ENCODE measurements at regions not wholly inside any gene's neighbourhood (a gene's known extent, or its start where the extent isn't known, plus 50 kb on each side); places are given as distances from the start of the nearest gene placed in this dataset.
"Not testable (repeated sequence)": the region's sequence is repeated elsewhere in the genome, so short reads cannot be mapped to it uniquely, and the experiment has no call there.

DNA sequence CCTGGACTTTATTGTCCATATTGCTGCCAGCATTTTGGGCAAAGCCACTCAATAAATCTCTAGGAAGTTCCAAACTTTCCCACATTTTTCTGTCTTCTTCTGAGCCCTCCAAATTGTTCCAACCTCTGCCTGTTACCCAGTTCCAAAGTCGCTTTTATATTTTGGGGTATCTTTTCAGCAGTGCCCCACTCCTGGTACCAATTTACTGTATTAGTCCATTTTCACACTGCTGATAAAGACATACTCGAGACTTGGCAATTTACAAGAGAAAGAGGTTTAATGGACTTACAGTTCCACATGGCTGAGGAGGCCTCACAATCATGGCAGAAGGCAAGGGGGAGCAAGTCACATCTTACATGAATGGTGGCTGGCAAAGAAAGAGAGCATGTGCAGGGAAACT lies 53.4 kb downstream of the AHSP start:
- FAIRE-seq; DNase-seq (ENCODE audit: low spot score in 2 of 2): not testable (repeated sequence)

DNA sequence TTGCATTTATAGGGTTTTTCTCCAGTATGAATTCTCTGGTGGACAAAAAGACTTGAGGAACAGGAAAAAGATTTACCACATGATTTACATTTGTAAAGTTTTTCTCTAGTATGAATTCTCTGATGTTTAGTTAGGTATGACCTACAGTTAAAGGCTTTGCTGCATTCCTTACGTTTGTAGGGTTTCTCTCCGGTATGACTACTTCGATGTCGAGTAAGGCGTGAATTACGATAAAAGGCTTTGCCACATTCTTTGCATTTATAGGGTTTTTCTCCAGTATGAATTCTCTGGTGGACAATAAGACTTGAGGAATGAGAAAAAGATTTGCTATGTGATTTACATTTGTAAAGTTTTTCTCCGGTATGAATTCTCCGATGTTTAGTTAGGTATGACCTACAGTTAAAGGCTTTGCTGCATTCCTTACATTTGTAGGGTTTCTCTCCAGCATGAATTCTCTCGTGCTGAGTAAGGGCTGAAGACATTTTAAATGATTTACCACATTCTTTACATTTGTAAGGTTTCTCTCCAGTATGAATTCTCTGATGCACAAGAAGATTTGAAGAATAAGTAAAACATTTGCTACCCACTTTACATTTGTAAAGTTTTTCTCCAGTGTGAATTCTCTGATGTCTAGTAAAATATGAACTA lies 74.2 kb downstream of the AHSP start:
- peak; percentile 10 for FAIRE-seq
- DNase-seq (ENCODE audit: low spot score in 2 of 2), result not testable (repeated sequence)

DNA sequence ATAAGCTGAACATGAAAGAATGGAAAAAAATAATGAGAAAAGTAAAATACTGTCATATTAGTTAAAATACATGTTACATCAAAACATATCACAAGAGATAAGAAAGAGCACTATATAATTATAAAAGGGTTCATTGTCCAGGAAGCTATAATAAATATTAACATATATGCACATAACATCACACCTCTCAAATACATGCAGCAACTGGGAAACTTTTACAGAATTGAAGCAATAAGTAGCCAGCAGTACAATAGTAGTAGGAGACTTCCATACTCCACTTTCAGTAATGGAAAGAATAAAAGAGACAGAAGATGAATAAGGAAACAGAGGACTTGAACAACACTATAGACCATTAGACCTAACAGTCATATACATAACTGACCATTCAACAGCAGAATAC lies 90.4 kb downstream of the AHSP start:
- FAIRE-seq (no peak), DNase-seq (ENCODE audit: low spot score in 2 of 2) (no peak)

DNA sequence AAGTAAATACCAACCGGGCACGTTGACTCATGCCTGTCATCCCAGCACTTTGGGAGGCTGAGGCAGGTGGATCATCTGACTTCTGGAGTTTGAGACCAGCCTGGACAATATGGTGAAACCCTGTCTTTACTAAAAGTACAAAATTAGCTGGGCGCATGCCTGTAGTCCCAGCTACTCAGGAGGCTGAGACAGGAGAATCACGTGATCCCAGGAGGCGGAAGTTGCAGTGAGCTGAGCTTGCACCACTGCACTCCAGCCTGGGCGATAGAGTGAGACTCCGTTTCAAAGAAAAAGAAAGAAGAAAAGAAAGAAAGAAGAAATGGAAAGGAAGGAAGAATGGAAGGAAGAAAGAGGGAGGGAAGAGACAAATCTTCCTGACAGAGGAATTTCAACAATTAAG lies 108.7 kb downstream of the AHSP start:
- FAIRE-seq, result no peak
- no peak for DNase-seq (ENCODE audit: low spot score in 2 of 2)

DNA sequence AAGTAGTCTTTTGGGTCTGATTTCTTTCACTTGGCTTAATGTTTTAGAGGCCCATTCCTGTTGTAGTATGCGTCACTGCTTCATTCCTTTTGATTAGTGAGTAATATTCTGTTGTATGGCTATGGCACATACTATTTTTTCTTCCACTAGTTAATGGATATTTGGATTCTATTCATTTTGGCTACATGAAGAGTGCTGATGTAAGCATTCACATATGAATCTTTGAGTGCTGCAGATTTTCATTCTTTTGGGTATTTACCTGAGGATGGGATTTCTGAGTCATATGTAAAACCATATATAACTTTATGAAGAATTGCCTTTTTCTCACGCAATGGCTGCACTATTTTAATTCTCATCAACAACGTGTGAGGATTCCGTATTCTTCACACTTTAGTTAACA lies 113.6 kb downstream of the AHSP start:
- no peak for FAIRE-seq

DNA sequence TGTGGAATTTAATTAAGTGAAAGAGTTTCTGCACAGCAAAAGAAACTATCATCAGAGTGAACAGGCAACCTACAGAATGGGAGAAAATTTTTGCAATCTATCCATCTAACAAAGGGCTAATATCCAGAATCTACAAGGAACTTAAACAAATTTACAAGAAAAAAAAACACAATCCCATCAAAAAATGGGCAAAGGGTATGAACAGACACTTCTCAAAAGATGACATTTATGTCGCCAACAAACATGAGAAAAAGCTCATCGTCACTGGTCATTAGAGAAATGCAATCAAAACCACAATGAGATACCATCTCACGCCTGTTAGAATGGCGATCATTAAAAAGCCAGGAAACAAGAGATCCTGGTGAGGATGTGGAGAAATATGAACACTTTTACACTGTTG lies 128.0 kb downstream of the AHSP start:
- FAIRE-seq; DNase-seq (ENCODE audit: low spot score in 2 of 2): not testable (repeated sequence)

More for the DNA sequence above, 113.6 kb downstream of the AHSP start:
- DNase-seq (ENCODE audit: low spot score in 2 of 2), result no peak

DNA sequence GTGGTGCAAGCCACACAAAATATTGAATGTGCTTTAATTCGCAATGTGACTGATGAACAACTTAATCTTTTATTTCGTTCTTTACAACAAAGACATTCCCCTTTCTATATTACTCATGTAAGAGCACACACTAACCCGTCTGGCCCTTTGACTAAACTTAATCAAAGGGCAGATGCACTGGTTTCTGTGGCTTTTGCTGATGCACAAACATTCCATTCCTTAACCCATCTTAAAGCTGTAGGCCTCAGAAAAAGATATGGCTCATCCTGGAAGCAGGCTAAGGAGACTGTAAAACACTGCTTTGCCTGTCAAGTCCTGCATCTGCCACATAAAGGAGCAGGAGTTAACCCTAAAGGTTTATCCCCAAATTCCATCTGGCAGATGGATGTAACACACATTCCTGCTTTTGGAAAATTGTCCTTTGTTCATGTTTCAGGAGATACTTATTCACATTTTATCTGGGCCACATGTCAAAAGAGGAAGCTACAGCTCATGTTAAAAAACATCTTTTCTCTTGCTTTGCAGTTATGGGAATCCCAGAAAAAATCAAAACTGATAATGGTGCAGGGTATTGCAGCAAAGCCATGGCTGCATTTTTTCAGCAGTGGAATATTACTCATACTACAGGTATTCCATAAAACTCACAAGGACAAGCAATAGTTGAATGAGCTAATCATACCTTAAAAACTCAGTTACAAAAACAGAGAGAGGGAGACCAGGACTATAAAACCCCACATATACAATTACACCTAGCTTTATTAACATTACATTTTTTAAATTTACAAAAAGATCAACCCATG lies 137.2 kb downstream of the AHSP start:
- FAIRE-seq (no peak), DNase-seq (ENCODE audit: low spot score in 2 of 2) (no peak)

DNA sequence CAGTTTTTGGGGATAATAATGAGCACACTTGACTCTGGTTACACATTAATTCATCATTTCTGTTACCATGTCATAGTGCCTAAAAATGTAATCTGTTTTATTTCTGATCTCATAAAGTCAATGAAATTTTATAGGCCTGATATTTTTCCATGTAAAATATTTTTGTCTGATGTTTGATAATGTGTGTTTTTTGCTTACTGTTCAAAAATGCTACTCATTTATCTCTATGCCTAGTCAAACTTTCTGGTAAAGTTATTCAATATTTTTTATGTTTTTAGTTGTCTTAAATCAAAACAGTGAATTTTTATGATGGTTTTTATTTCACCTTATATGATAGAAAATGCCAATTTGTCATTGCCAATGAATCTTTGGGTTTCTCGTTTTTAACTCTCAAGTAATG lies 147.0 kb downstream of the AHSP start:
- FAIRE-seq, result peak; percentile 45
- DNase-seq (ENCODE audit: low spot score in 2 of 2), result no peak

DNA sequence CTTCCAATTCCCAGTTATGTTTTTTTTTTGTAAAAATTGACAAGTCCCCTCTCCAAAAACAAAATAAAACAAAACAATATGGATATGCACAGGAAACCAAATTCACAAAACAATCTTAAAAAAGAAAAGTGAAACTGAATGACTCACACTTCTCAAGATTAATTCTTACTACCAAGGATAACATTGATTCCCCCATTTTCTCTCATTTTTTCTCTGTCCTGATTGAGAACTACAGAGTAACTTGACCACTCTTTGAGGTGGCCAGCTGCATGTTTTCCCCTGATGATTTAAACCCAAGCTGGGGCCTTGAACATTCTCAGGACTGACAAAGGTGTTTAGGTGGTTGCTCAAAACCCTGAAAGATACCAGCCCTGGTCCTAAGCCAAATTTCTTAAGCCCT lies 149.0 kb downstream of the AHSP start:
- no peak for FAIRE-seq
- DNase-seq (ENCODE audit: low spot score in 2 of 2), result no peak

DNA sequence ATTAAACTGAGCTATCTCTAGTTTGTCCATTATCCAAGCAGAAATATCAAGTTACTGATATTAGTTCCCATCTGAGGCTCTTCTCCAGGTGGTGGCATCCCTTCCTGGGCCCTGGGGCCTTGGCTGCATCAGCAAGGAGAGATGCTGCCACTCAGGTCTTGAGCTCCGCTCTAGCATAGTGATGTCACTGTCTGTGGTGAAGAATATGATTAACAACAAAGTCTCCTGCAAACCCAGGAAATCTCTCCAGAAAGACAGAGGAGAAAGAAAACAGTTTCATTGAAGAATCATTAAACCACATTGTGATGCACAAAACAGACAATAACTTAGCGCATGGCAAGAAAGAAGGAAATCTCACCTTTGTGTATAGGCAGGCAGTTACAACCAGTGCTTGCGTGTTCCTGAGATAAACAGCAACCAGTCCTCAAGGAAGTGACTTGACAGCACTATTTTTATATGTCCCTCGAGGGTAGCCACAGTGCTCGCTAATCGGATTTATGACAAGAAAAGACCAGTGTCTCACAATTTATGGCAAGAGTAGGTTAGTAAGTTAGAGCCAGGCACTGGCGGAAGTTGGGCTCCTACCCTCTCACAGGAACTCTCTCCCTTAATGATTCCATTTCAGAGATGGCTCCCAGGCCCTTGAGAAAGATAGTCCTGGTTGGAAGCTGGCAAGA lies 151.1 kb downstream of the AHSP start:
- DNase-seq (ENCODE audit: low spot score in 2 of 2) (no peak), FAIRE-seq (no peak)

DNA sequence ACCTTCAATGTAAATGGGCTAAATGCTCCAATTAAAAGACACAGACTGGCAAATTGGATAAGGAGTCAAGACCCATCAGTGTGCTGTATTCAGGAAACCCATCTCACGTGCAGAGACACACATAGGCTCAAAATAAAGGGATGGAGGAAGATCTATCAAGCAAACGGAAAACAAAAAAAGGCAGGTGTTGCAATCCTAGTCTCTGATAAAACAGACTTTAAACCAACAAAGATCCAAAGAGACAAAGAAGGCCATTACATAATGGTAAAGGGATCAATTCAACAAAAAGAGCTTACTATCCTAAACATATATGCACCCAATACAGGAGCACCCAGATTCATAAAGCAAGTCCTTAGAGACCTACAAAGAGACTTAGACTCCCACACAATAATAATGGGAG lies 161.6 kb downstream of the AHSP start:
- FAIRE-seq; DNase-seq (ENCODE audit: low spot score in 2 of 2): not testable (repeated sequence)

DNA sequence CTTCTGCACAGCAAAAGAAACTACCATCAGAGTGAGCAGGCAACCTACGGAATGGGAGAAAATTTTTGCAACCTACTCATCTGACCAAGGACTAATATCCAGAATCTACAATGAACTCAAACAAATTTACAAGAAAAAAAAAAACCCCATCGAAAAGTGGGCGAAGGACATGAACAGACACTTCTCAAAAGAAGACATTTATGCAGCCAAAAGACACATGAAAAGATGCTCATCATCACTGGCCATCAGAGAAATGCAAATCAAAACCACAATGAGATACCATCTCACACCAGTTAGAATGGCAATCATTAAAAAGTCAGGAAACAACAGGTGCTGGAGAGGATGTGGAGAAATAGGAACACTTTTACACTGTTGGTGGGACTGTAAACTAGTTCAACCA lies 164.6 kb downstream of the AHSP start:
- FAIRE-seq; DNase-seq (ENCODE audit: low spot score in 2 of 2): not testable (repeated sequence)

DNA sequence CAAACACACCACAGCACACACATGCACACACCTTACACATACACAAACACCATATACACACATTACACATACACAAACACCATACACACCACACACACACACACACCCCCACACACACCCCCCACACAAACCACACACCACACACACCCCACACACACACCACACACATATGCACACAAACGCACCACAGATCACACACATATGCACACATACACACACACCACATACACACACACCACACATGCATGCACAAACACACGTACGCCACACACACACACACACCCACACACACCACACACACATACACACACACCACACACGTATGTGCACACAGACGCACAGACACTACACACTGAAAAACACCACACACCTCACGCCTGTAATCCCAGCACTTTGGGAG lies 166.0 kb downstream of the AHSP start:
- FAIRE-seq, result no peak
- DNase-seq (ENCODE audit: low spot score in 2 of 2), result no peak

DNA sequence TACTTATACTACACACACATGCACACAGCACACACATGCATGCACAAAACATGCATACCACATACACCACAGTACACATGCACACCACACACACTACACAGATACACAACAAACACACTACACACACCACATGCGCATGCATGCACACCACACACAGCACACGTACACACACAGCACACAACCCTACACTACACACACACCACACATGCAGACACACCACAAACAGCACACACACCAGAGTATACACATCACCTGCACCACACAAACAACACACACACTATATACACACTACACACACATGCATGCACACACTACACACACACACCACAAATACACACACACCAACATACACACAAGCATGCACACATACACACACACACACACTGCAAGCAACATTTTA lies 166.8 kb downstream of the AHSP start:
- no peak for DNase-seq (ENCODE audit: low spot score in 2 of 2)
- no peak for FAIRE-seq

DNA sequence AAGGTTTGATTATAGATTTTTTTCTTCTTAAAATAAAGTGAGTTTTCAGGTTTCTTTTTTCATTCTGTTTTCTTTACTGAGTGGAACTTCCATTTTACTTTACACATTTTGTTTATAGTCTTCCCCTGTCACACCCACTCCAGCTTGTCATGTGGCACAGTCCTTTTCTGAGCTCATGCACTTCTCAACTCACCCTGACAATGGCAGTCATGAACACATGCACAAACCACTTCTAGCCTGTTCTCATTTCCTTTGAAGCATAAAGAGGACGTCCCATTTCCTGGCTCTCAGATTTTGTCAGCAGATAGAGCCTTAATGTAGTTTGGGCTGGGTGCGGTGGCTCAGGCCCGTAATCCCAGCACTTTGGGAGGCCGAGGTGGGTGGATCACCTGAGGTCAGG lies 168.0 kb downstream of the AHSP start:
- FAIRE-seq, result no peak
- DNase-seq (ENCODE audit: low spot score in 2 of 2), result no peak

DNA sequence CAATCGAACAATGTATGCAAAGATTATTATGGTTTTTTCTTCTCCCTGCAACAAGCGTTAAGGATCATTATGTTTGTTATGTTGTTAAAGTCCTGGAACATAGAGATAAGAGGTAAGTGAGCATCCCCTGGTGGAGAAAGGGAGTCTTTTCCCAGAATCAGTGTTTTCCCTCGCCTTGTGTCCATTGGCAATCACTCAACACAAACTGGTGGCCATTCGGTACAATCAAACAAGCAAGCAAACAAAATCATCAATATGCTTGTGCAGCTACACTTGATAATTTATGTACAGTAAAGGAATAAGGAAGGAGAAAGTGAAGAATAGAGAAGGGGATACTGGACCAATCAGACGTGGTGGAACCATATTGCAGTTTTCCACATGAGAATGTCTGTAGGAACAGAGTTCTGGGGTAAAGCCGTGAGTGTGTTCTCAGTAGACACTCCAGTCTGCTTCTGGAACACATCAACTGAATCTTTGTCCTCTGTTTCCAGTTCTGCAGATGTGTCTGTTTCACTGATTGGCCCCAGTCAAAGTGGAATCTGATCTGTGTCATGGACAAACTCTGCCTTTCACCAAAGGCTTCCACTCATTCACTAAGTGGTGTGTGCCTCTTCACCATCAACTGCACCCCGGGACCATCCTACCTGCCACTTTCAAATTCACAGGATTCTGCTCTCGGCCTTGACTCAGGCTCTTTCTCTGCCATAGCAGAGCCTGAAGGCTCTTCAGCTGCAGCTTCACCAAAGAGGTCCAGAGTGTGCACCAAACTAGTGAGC lies 169.5 kb downstream of the AHSP start:
- FAIRE-seq (no peak), DNase-seq (ENCODE audit: low spot score in 2 of 2) (peak in 1 of 2 donors; percentile 41)

DNA sequence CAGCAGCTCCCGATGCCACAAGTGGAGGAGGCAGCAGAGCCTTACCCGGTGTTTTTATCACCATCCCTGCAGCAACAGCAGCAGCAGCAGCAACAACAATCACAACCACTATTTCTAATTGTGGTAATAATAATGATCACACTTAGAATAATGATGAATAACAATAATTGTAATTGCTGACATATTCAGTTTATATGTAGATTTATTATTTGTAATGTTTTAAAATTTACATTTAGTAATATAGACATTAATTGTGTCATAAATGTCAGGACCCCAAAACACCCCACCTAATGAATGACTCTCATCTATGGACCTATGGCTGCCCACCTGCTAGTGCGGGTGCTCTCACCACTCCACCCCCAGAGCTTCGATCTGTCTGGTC lies 170.0 kb downstream of the AHSP start:
- FAIRE-seq, result no peak
- DNase-seq (ENCODE audit: low spot score in 2 of 2), result no peak

DNA sequence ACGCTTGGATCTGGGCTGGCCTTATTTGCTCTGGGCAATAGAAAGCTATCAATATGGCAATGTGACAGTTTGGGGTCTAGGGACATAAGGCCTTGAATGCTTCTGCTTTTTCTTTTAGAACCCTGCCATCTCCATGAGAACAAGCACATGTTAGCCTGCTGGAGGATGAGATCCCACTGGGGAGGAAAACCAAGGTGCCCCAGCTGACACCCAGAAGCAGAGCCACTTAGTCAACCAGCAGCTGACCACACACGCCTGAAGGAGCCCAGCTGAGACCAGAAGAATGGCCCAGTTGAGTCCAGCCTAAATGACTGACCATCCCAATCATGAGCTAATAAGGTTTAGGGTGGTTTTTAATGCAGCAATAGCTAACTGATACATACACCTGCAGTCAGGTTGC lies 171.2 kb downstream of the AHSP start:
- DNase-seq (ENCODE audit: low spot score in 2 of 2) (no peak), FAIRE-seq (no peak)

DNA sequence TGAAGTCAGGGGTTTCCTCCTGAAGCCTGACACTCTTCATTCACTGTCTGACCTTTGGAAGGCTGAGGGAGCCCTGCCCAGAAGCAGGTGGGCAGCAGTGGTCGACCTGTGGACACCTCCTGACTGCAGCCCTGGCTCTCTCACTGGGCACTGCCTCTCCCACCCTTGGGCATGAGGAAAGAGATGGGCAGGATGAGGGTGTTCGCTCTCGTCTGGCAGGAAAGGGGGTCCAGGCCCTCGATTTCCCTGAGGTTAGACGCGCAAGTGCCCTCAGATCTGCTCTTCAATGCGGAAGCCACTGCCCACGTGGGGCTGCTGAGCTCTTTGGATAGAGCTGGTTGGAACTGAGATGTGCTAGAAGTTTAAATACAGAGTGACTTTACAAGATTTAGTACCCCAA lies 171.9 kb downstream of the AHSP start:
- FAIRE-seq (no peak), DNase-seq (ENCODE audit: low spot score in 2 of 2) (no peak)

DNA sequence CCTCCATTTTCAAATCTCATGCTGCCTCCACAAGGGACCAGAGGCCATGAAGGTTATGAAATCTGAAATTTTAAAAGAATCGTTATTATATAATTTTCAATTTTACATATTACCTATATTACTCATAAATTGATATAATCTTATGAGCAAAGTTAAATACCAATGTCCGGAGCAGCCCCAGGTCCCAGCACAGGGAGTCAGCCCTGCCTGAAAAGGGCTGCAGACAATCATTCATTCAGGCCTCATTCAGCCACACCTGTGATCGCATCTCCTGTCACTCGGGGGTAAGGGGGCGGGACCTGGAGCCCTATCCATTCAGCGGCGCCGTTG lies 172.5 kb downstream of the AHSP start:
- DNase-seq (ENCODE audit: low spot score in 2 of 2), result peak in 1 of 2 donors; percentile 66
- no peak for FAIRE-seq
